Fibroblast of villous mesenchyme (primary cell): ENCODE measurements at regions not wholly inside any gene's neighbourhood (a gene's known extent, or its start where the extent isn't known, plus 50 kb on each side); places are given as distances from the start of the nearest gene placed in this dataset.

Experiments used
- DNase-seq: peaks from one replicate; pipeline ENCODE4 v3.0.0-alpha.2; 2010; ENCODE audit warnings: low read depth
- H3K4me3 ChIP-seq: 2 replicates; pipeline ENCODE4 v1.5.1; 2011; ENCODE audit warnings: low read depth, mild to moderate bottlenecking, low read length
- TF ChIP-seq, protein P1 (sequence below): IDR thresholded peaks from 2 replicates; pipeline ENCODE4 v1.5.1; 2012; ENCODE audit warnings: low read depth, mild to moderate bottlenecking, low read length; ENCODE audit not compliant: insufficient read depth

DNA sequence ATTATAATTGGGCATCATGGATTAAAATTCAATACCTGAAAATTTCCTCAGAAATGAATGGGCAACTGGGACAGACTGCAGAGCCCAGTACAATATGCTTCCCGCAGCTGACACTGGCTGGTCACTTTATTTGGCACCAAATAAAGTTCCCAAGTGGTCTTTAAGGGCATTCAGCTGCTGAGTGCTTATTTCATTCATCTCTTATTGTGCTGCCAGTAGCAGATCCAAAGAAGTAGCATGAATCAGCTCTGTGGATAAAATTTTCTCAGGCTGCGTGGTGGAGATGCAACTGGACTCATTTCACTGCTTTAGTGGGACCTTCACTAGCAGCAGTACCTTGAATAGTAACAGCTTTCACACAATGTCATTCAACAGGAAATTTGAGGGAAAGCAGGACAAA, 226.3 kb upstream of the ADGRL2 start:
- TF ChIP-seq, protein P1, sequence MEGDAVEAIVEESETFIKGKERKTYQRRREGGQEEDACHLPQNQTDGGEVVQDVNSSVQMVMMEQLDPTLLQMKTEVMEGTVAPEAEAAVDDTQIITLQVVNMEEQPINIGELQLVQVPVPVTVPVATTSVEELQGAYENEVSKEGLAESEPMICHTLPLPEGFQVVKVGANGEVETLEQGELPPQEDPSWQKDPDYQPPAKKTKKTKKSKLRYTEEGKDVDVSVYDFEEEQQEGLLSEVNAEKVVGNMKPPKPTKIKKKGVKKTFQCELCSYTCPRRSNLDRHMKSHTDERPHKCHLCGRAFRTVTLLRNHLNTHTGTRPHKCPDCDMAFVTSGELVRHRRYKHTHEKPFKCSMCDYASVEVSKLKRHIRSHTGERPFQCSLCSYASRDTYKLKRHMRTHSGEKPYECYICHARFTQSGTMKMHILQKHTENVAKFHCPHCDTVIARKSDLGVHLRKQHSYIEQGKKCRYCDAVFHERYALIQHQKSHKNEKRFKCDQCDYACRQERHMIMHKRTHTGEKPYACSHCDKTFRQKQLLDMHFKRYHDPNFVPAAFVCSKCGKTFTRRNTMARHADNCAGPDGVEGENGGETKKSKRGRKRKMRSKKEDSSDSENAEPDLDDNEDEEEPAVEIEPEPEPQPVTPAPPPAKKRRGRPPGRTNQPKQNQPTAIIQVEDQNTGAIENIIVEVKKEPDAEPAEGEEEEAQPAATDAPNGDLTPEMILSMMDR: no peak
- no peak for DNase-seq
- H3K4me3 ChIP-seq: no peak overlapping the region

DNA sequence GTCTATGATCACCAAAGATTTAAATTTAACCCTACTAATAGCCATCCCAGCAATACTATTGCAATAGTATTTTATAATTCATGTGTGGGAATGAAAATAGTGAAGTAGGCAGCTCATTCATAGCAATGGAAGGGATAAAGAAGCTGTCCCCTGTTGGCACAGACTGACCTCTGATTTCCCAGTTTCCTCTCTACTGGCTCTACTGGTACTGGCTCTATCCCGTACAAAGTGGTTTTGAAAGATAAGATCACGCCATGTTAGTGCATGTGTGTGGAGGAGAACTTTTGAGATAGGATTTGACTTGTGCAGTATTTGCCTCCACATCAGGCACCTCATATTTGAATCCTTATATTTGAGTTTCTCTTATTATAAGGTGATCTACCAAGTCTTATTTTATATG, 227.3 kb upstream of the ADGRL2 start:
- no peak for DNase-seq
- TF ChIP-seq, protein P1: no peak
- no peak overlapping the region for H3K4me3 ChIP-seq

DNA sequence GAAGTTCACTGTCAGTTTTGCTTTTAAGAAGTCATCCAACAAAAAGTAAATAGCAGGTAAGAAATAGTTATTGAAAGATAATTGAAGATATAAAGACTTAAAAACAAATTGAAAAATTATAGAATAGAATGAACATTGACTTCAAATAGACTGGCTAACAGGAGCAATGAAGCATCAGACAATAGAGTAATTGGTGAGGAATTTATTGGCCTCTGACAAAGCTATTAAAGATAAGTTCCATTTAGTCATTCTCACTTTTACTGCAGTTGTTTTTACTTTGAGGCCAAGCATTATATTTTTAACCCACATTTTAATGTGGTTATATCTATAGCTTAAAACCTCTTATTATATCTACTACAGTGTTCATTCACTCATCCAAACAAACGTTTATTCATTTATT, 228.8 kb upstream of the ADGRL2 start:
- H3K4me3 ChIP-seq: no peak overlapping the region
- TF ChIP-seq, protein P1: no peak
- DNase-seq: no peak

GRCh38 chr1:81569761-81570160, 231.0 kb upstream of the ADGRL2 start:
- DNase-seq: no peak
- TF ChIP-seq, protein P1: no peak
- no peak overlapping the region for H3K4me3 ChIP-seq

- H3K4me3 ChIP-seq: no peak overlapping the region
- TF ChIP-seq, protein P1: no peak
Measured at GRCh38 chr1:81563632-81564031, 237.1 kb upstream of the ADGRL2 start.

GRCh38 chr1:81562934-81563333, 237.8 kb upstream of the ADGRL2 start:
- TF ChIP-seq, protein P1: no peak
- no peak for DNase-seq
- no peak overlapping the region for H3K4me3 ChIP-seq

More at GRCh38 chr1:81563632-81564031, 237.1 kb upstream of the ADGRL2 start:
- no peak for DNase-seq

- TF ChIP-seq, protein P1: no peak
- no peak overlapping the region for H3K4me3 ChIP-seq
- DNase-seq: no peak
Measured at GRCh38 chr1:81560629-81561028, 240.1 kb upstream of the ADGRL2 start.
